Neural cell (in vitro differentiated cells): ENCODE measurements at regions not wholly inside any gene's neighbourhood (a gene's known extent, or its start where the extent isn't known, plus 50 kb on each side); places are given as distances from the start of the nearest gene placed in this dataset.

Experiments
- H2AFZ ChIP-seq: fragments of 200-600, 300-800 bp; sonication (generic), shearing (Covaris generic); 2 replicates; pipeline ENCODE4 v1.6.0; 2014; ENCODE audit warnings: low read depth, mild to moderate bottlenecking, antibody characterized with exemption, low read length, moderate library complexity
- H3F3A ChIP-seq: fragments of 200-600 bp; shearing (Covaris generic); 2 replicates; pipeline ENCODE4 v1.6.1; 2016; ENCODE audit warnings: mild to moderate bottlenecking, moderate library complexity, mixed read lengths, antibody characterized with exemption, low read length; ENCODE audit not compliant: insufficient read depth, poor library complexity, severe bottlenecking
- H3K27ac ChIP-seq: fragments of 200-600, 300-800 bp; sonication (generic), shearing (Covaris generic); 2 replicates; pipeline ENCODE4 v1.5.1; 2014; ENCODE audit warnings: mild to moderate bottlenecking, low read length, moderate library complexity
- H3K27me3 ChIP-seq: fragments of 300-800, 200-600 bp; sonication (generic), shearing (Covaris generic); 2 replicates; pipeline ENCODE4 v1.6.0; 2014; ENCODE audit warnings: mild to moderate bottlenecking, low read depth, low read length, moderate library complexity; ENCODE audit not compliant: insufficient read depth
- H3K36me3 ChIP-seq: fragments of 300-800, 200-600 bp; sonication (generic), shearing (Covaris generic); 2 replicates; pipeline ENCODE4 v1.5.1; 2014; ENCODE audit warnings: mild to moderate bottlenecking, antibody characterized with exemption, low read length, moderate library complexity; ENCODE audit not compliant: insufficient read depth
- H3K4me2 ChIP-seq: fragments of 300-800, 200-600 bp; sonication (generic), shearing (Covaris generic); 2 replicates; pipeline ENCODE4 v1.6.0; 2014; ENCODE audit warnings: mild to moderate bottlenecking, low read length
- H3K4me3 ChIP-seq: fragments of 300-800, 200-600 bp; sonication (generic), shearing (Covaris generic); 2 replicates; pipeline ENCODE4 v1.5.1; 2014; ENCODE audit warnings: mild to moderate bottlenecking, low read length, moderate library complexity
- H3K79me2 ChIP-seq: fragments of 200-600 bp; shearing (Covaris generic); replicated peaks from 2 replicates; pipeline ENCODE4 v1.6.0; 2014; ENCODE audit warnings: mild to moderate bottlenecking, low read length, moderate library complexity; ENCODE audit not compliant: insufficient read depth
- H3K9ac ChIP-seq: fragments of 300-800, 200-600 bp; sonication (generic), shearing (Covaris generic); 2 replicates; pipeline ENCODE4 v1.6.1; 2016; ENCODE audit warnings: mild to moderate bottlenecking, low read length, mixed read lengths
- H3K9me2 ChIP-seq: fragments of 200-600 bp; shearing (Covaris generic); 2 replicates; pipeline ENCODE4 v1.6.1; 2016; ENCODE audit warnings: mild to moderate bottlenecking, low read length, mixed read lengths; ENCODE audit not compliant: insufficient read depth
- H3K9me3 ChIP-seq: fragments of 200-600, 300-800 bp; sonication (generic), shearing (Covaris generic); 2 replicates; pipeline ENCODE4 v1.6.1; 2016; ENCODE audit warnings: mild to moderate bottlenecking, mixed run types, low read length, moderate library complexity, mixed read lengths
- H4K20me1 ChIP-seq: fragments of 200-600 bp; shearing (Covaris generic); 2 replicates; pipeline ENCODE4 v1.6.1; 2016; ENCODE audit warnings: mild to moderate bottlenecking, mixed run types; ENCODE audit not compliant: insufficient read depth
- CTCF ChIP-seq: fragments of 450-650 bp; IDR thresholded peaks from 2 replicates; pipeline ENCODE4 v1.5.1; 2014; ENCODE audit warnings: antibody characterized with exemption, mild to moderate bottlenecking, moderate library complexity; ENCODE audit not compliant: poor library complexity, severe bottlenecking
- EP300 ChIP-seq: fragments of 450-650 bp; conservative IDR thresholded peaks from 2 replicates; pipeline ENCODE4 v1.6.1; 2014; ENCODE audit warnings: antibody characterized with exemption, mild to moderate bottlenecking, moderate library complexity; ENCODE audit not compliant: poor library complexity, severe bottlenecking
- EZH2 ChIP-seq: fragments of 200-600, 300-800 bp; shearing (Covaris generic), sonication (generic); IDR thresholded peaks from 2 replicates; pipeline ENCODE4 v1.6.1; 2014; ENCODE audit warnings: antibody characterized with exemption, low read length, borderline replicate concordance, mild to moderate bottlenecking; ENCODE audit not compliant: insufficient read depth, poor library complexity, severe bottlenecking
- MXI1 ChIP-seq: fragments of 450-650 bp; conservative IDR thresholded peaks from 2 replicates; pipeline ENCODE4 v1.6.1; 2014; ENCODE audit warnings: antibody characterized with exemption, mild to moderate bottlenecking; ENCODE audit not compliant: poor library complexity, severe bottlenecking
- POLR2AphosphoS5 ChIP-seq: IDR thresholded peaks from 2 replicates; pipeline ENCODE4 v1.6.1; 2012
- RAD21 ChIP-seq: fragments of 450-650 bp; conservative IDR thresholded peaks from 2 replicates; pipeline ENCODE4 v1.6.1; 2014; ENCODE audit warnings: antibody characterized with exemption, mild to moderate bottlenecking, moderate library complexity
- REST ChIP-seq: IDR thresholded peaks from 2 replicates; pipeline ENCODE4 v1.6.1; 2012; ENCODE audit warnings: borderline replicate concordance
- SMC3 ChIP-seq: fragments of 450-650 bp; conservative IDR thresholded peaks from 2 replicates; pipeline ENCODE4 v1.6.1; 2014; ENCODE audit warnings: antibody characterized with exemption, mild to moderate bottlenecking, moderate library complexity; ENCODE audit not compliant: poor library complexity
- TAF1 ChIP-seq: IDR thresholded peaks from 2 replicates; pipeline ENCODE4 v1.6.1; 2012; ENCODE audit warnings: low read depth

- H3K36me3 ChIP-seq: no peaks in the 10 kb centered on the region
- no peak overlapping the region for H2AFZ ChIP-seq
- H4K20me1 ChIP-seq: no peaks in the 10 kb centered on the region
- no peaks in the 10 kb centered on the region for H3F3A ChIP-seq
- no peak overlapping the region for H3K27ac ChIP-seq
- H3K9me3 ChIP-seq: no peaks in the 10 kb centered on the region
- no peak overlapping the region for H3K4me3 ChIP-seq
- no peaks in the 10 kb centered on the region for H3K9me2 ChIP-seq
- H3K9ac ChIP-seq: no peak overlapping the region
- no peak overlapping the region for H3K4me2 ChIP-seq
- no peak for TF ChIP-seq MXI1
- H3K79me2 ChIP-seq: no peaks in the 10 kb centered on the region
- H3K27me3 ChIP-seq: no peaks in the 10 kb centered on the region
These were observed 162.7 kb upstream of the SLC7A11 start for GRCh38 chr4:138404801-138405200.

- Histone ChIP-seq H3K79me2 (no peaks in the 10 kb centered on the region), H3K4me3 (no peak overlapping the region), H2AFZ (no peak overlapping the region), H4K20me1 (no peaks in the 10 kb centered on the region), H3K9ac (no peak overlapping the region), H3K9me2 (no peaks in the 10 kb centered on the region), H3K9me3 (no peaks in the 10 kb centered on the region), H3K36me3 (no peaks in the 10 kb centered on the region), H3K4me2 (no peak overlapping the region), H3F3A (no peaks in the 10 kb centered on the region), H3K27me3 (no peaks in the 10 kb centered on the region), H3K27ac (no peak overlapping the region)
- TF ChIP-seq EZH2 (no peak), REST (no peak), SMC3 (no peak)
These were observed 162.1 kb upstream of the SLC7A11 start for GRCh38 chr4:138404251-138404650.

GRCh38 chr4:138401334-138401733 is 159.2 kb upstream of the SLC7A11 start:
- Histone ChIP-seq H3K4me3 (no peak overlapping the region), H4K20me1 (no peaks in the 10 kb centered on the region), H3K9me2 (no peaks in the 10 kb centered on the region), H3F3A (no peaks in the 10 kb centered on the region), H3K4me2 (no peak overlapping the region), H3K27me3 (no peaks in the 10 kb centered on the region), H2AFZ (no peak overlapping the region), H3K9ac (no peak overlapping the region), H3K36me3 (no peaks in the 10 kb centered on the region), H3K9me3 (no peaks in the 10 kb centered on the region), H3K79me2 (no peaks in the 10 kb centered on the region), H3K27ac (no peak overlapping the region)
- no peak for TF ChIP-seq RAD21
- TF ChIP-seq REST: no peak
- no peak for TF ChIP-seq MXI1
- TF ChIP-seq EZH2: no peak
- TF ChIP-seq EP300: no peak
- no peak for TF ChIP-seq POLR2AphosphoS5
- no peak for TF ChIP-seq TAF1
- no peak for TF ChIP-seq SMC3
- TF ChIP-seq CTCF: no peak
